MM.1S (cell line): ENCODE measurements at regions not wholly inside any gene's neighbourhood (a gene's known extent, or its start where the extent isn't known, plus 50 kb on each side); places are given as distances from the start of the nearest gene placed in this dataset.

Source experiments
- DNase-seq: peaks from one replicate; pipeline ENCODE4 v3.0.0-alpha.2; 2015
- H2AFZ ChIP-seq: fragments of 300-600 bp; sonication (generic); 2 replicates; pipeline ENCODE4 v1.6.0; 2016; ENCODE audit warnings: antibody characterized with exemption, low read length
- H3F3A ChIP-seq: fragments of 300-600 bp; sonication (generic); 2 replicates; pipeline ENCODE4 v1.6.1; 2016; ENCODE audit warnings: mild to moderate bottlenecking, antibody characterized with exemption, low read length, moderate library complexity, mixed read lengths; ENCODE audit not compliant: insufficient read depth
- H3K27ac ChIP-seq: fragments of 300-600 bp; sonication (generic); 2 replicates; pipeline ENCODE4 v1.5.1; 2016; ENCODE audit warnings: mild to moderate bottlenecking, low read length
- H3K27me3 ChIP-seq: fragments of 300-600 bp; sonication (generic); replicated peaks from 2 replicates; pipeline ENCODE4 v1.6.0; 2016; ENCODE audit warnings: low read length; ENCODE audit not compliant: insufficient read depth
- H3K36me3 ChIP-seq: fragments of 300-600 bp; sonication (generic); replicated peaks from 2 replicates; pipeline ENCODE4 v1.6.1; 2016; ENCODE audit warnings: mild to moderate bottlenecking, low read length, mixed read lengths; ENCODE audit not compliant: insufficient read depth
- H3K4me1 ChIP-seq: fragments of 300-600 bp; sonication (generic); 2 replicates; pipeline ENCODE4 v1.6.1; 2016; ENCODE audit warnings: low read length, mixed read lengths
- H3K4me2 ChIP-seq: fragments of 300-600 bp; sonication (generic); 2 replicates; pipeline ENCODE4 v1.6.0; 2016; ENCODE audit warnings: low read depth, low read length
- H3K4me3 ChIP-seq: fragments of 300-600 bp; sonication (generic); 2 replicates; pipeline ENCODE4 v1.5.1; 2016; ENCODE audit warnings: low read length, mixed read lengths
- H3K79me2 ChIP-seq: fragments of 300-600 bp; sonication (generic); 2 replicates; pipeline ENCODE4 v1.6.1; 2016; ENCODE audit warnings: mixed run types, low read length, mixed read lengths
- H3K9ac ChIP-seq: fragments of 300-600 bp; sonication (generic); 2 replicates; pipeline ENCODE4 v1.6.1; 2016; ENCODE audit warnings: low read length, mixed read lengths
- H3K9me2 ChIP-seq: fragments of 300-600 bp; sonication (generic); replicated peaks from 2 replicates; pipeline ENCODE4 v1.6.1; 2016; ENCODE audit warnings: mild to moderate bottlenecking, low read length, mixed read lengths; ENCODE audit not compliant: insufficient read depth
- H3K9me3 ChIP-seq: fragments of 300-600 bp; sonication (generic); replicated peaks from 2 replicates; pipeline ENCODE4 v1.6.1; 2016; ENCODE audit warnings: mild to moderate bottlenecking, low read length, mixed read lengths; ENCODE audit not compliant: insufficient read depth
- H4K20me1 ChIP-seq: fragments of 300-600 bp; sonication (generic); 2 replicates; pipeline ENCODE4 v1.6.1; 2016; ENCODE audit warnings: mild to moderate bottlenecking, low read length, moderate library complexity, mixed read lengths; ENCODE audit not compliant: insufficient read depth
- CTCF ChIP-seq: fragments of 300-600 bp; sonication (generic); IDR thresholded peaks from 2 replicates; pipeline ENCODE4 v1.5.1; 2016; ENCODE audit warnings: antibody characterized with exemption, low read length, mixed read lengths
- EZH2 ChIP-seq: fragments of 300-600 bp; sonication (generic); optimal IDR thresholded peaks from 2 replicates; pipeline ENCODE3; 2017; ENCODE audit warnings: low read depth, mild to moderate bottlenecking, antibody characterized with exemption, low read length, mixed read lengths
- EZH2phosphoT487 ChIP-seq: fragments of 300-600 bp; sonication (generic); IDR thresholded peaks from 2 replicates; pipeline ENCODE4 v1.6.1; 2018; ENCODE audit warnings: antibody characterized with exemption, low read length

GRCh38 chr7:41889040-41889439 is 186.2 kb upstream of the INHBA start:
- Histone ChIP-seq H3K79me2 (no peaks in the 10 kb centered on the region), H3K4me1 (no peaks in the 10 kb centered on the region), H3K9me2 (no peaks in the 10 kb centered on the region), H2AFZ (no peak overlapping the region), H3K36me3 (no peaks in the 10 kb centered on the region), H3K27ac (no peak overlapping the region), H3F3A (no peaks in the 10 kb centered on the region), H3K4me2 (no peak overlapping the region), H3K27me3 (no peaks in the 10 kb centered on the region), H3K9me3 (no peaks in the 10 kb centered on the region), H3K9ac (no peak overlapping the region), H3K4me3 (no peak overlapping the region), H4K20me1 (no peaks in the 10 kb centered on the region)
- DNase-seq: no peak
- TF ChIP-seq CTCF (no peak), EZH2phosphoT487 (no peak), EZH2 (no peak)

GRCh38 chr7:41887416-41887815 is 184.5 kb upstream of the INHBA start:
- TF ChIP-seq CTCF (no peak), EZH2phosphoT487 (no peak), EZH2 (no peak)
- no peak overlapping the region for H3K9ac ChIP-seq
- no peak overlapping the region for H3K4me3 ChIP-seq

GRCh38 chr7:41886901-41887311 is 184.0 kb upstream of the INHBA start:
- no peak for DNase-seq
- H3F3A ChIP-seq: peaks cover 7% of the 10 kb centered on the region
- no peak overlapping the region for H3K4me3 ChIP-seq
- H3K27me3 ChIP-seq: no peaks in the 10 kb centered on the region
- H2AFZ ChIP-seq: no peak overlapping the region
- no peaks in the 10 kb centered on the region for H3K79me2 ChIP-seq
- H3K4me1 ChIP-seq: peaks cover 13% of the 10 kb centered on the region
- no peaks in the 10 kb centered on the region for H3K9me2 ChIP-seq
- H3K9ac ChIP-seq: no peak overlapping the region
- no peak overlapping the region for H3K27ac ChIP-seq
- TF ChIP-seq EZH2 (no peak), CTCF (no peak), EZH2phosphoT487 (no peak)
- H3K36me3 ChIP-seq: no peaks in the 10 kb centered on the region
- H3K4me2 ChIP-seq: no peak overlapping the region
- no peaks in the 10 kb centered on the region for H3K9me3 ChIP-seq
- H4K20me1 ChIP-seq: no peaks in the 10 kb centered on the region

More at GRCh38 chr7:41887416-41887815, 184.5 kb upstream of the INHBA start:
- no peak for DNase-seq
- Histone ChIP-seq H2AFZ (no peak overlapping the region), H3F3A (peaks cover 2% of the 10 kb centered on the region; the same call in 1 of the 2 replicates), H3K36me3 (no peaks in the 10 kb centered on the region), H3K27ac (no peak overlapping the region), H3K4me2 (no peak overlapping the region), H3K9me2 (no peaks in the 10 kb centered on the region), H4K20me1 (no peaks in the 10 kb centered on the region), H3K9me3 (no peaks in the 10 kb centered on the region), H3K4me1 (peaks cover 8% of the 10 kb centered on the region), H3K27me3 (no peaks in the 10 kb centered on the region), H3K79me2 (no peaks in the 10 kb centered on the region)
